Adipocyte (in vitro differentiated cells): ENCODE measurements at regions not wholly inside any gene's neighbourhood (a gene's known extent, or its start where the extent isn't known, plus 50 kb on each side); places are given as distances from the start of the nearest gene placed in this dataset.

Experiments
- DNase-seq: peaks from one replicate; pipeline ENCODE4 v3.0.0-alpha.2; 2015; ENCODE audit warnings: low read depth
- H3K27me3 ChIP-seq: replicated peaks from 2 replicates; pipeline ENCODE4 v1.7.0; 2013; ENCODE audit warnings: mild to moderate bottlenecking, low read length, moderate library complexity; ENCODE audit not compliant: control insufficient read depth, insufficient read depth
- H3K36me3 ChIP-seq: 2 replicates; pipeline ENCODE4 v1.7.0; 2013; ENCODE audit warnings: low read length, mild to moderate bottlenecking, moderate library complexity; ENCODE audit not compliant: control insufficient read depth, insufficient read depth, severe bottlenecking
- H3K4me1 ChIP-seq: 2 replicates; pipeline ENCODE4 v1.7.0; 2013; ENCODE audit warnings: mild to moderate bottlenecking, low read length, moderate library complexity; ENCODE audit not compliant: control insufficient read depth, insufficient read depth
- H3K4me3 ChIP-seq: 2 replicates; pipeline ENCODE4 v1.7.0; 2013; ENCODE audit warnings: mild to moderate bottlenecking, low read length, moderate library complexity
- H3K9ac ChIP-seq: 2 replicates; pipeline ENCODE4 v1.7.0; 2013; ENCODE audit warnings: mild to moderate bottlenecking, low read length, moderate library complexity
- H3K9me3 ChIP-seq: 2 replicates; pipeline ENCODE4 v1.7.0; 2013; ENCODE audit warnings: mild to moderate bottlenecking, low read length, moderate library complexity; ENCODE audit not compliant: control insufficient read depth

GRCh38 chr9:13588151-13589033 is 308.9 kb upstream of the MPDZ start:
- no peak overlapping the region for H3K9ac ChIP-seq
- no peaks in the 10 kb centered on the region for H3K27me3 ChIP-seq
- H3K4me3 ChIP-seq: no peak overlapping the region
- H3K36me3 ChIP-seq: no peaks in the 10 kb centered on the region
- H3K4me1 ChIP-seq: peaks cover 6% of the 10 kb centered on the region
- DNase-seq: no peak
- no peaks in the 10 kb centered on the region for H3K9me3 ChIP-seq

- no peak overlapping the region for H3K4me3 ChIP-seq
- no peak overlapping the region for H3K9ac ChIP-seq
Measured at GRCh38 chr9:13587571-13587970, 308.1 kb upstream of the MPDZ start.

GRCh38 chr9:13586587-13587374 is 307.3 kb upstream of the MPDZ start:
- no peaks in the 10 kb centered on the region for H3K9me3 ChIP-seq
- no peaks in the 10 kb centered on the region for H3K27me3 ChIP-seq
- peaks cover 6% of the 10 kb centered on the region for H3K4me1 ChIP-seq
- H3K4me3 ChIP-seq: no peak overlapping the region
- no peak overlapping the region for H3K9ac ChIP-seq
- no peak for DNase-seq
- H3K36me3 ChIP-seq: no peaks in the 10 kb centered on the region

More at GRCh38 chr9:13587571-13587970, 308.1 kb upstream of the MPDZ start:
- no peak for DNase-seq
- Histone ChIP-seq H3K4me1 (peaks cover 6% of the 10 kb centered on the region), H3K27me3 (no peaks in the 10 kb centered on the region), H3K9me3 (no peaks in the 10 kb centered on the region), H3K36me3 (no peaks in the 10 kb centered on the region)

- no peak for DNase-seq
- H3K9me3 ChIP-seq: no peaks in the 10 kb centered on the region
- no peaks in the 10 kb centered on the region for H3K36me3 ChIP-seq
- no peaks in the 10 kb centered on the region for H3K4me1 ChIP-seq
- no peaks in the 10 kb centered on the region for H3K27me3 ChIP-seq
- no peak overlapping the region for H3K9ac ChIP-seq
- H3K4me3 ChIP-seq: no peak overlapping the region
Measured at GRCh38 chr9:13580760-13581159, 301.3 kb upstream of the MPDZ start.

- no peaks in the 10 kb centered on the region for H3K27me3 ChIP-seq
- no peaks in the 10 kb centered on the region for H3K4me1 ChIP-seq
- H3K36me3 ChIP-seq: no peaks in the 10 kb centered on the region
Measured at GRCh38 chr9:13580131-13580530, 300.6 kb upstream of the MPDZ start.

GRCh38 chr9:13576101-13576500 is 296.6 kb upstream of the MPDZ start:
- H3K4me3 ChIP-seq: no peak overlapping the region
- no peaks in the 10 kb centered on the region for H3K4me1 ChIP-seq
- no peak overlapping the region for H3K9ac ChIP-seq
- DNase-seq: no peak
- H3K9me3 ChIP-seq: no peaks in the 10 kb centered on the region
- H3K27me3 ChIP-seq: no peaks in the 10 kb centered on the region
- H3K36me3 ChIP-seq: no peaks in the 10 kb centered on the region

More at GRCh38 chr9:13580131-13580530, 300.6 kb upstream of the MPDZ start:
- H3K4me3 ChIP-seq: no peak overlapping the region
- no peak for DNase-seq
- no peak overlapping the region for H3K9ac ChIP-seq
- no peaks in the 10 kb centered on the region for H3K9me3 ChIP-seq

GRCh38 chr9:13575558-13575957 is 296.1 kb upstream of the MPDZ start:
- Histone ChIP-seq H3K36me3 (no peaks in the 10 kb centered on the region), H3K27me3 (no peaks in the 10 kb centered on the region), H3K4me1 (peaks cover 4% of the 10 kb centered on the region), H3K4me3 (no peak overlapping the region), H3K9ac (no peak overlapping the region), H3K9me3 (no peaks in the 10 kb centered on the region)
- no peak for DNase-seq

- H3K9ac ChIP-seq: no peak overlapping the region
- peaks cover 32% of the 10 kb centered on the region for H3K4me1 ChIP-seq
- H3K27me3 ChIP-seq: no peaks in the 10 kb centered on the region
- H3K36me3 ChIP-seq: no peaks in the 10 kb centered on the region
- no peaks in the 10 kb centered on the region for H3K9me3 ChIP-seq
- peak overlapping the region; percentile 32 for H3K4me3 ChIP-seq
- peak; percentile 33 for DNase-seq
Measured at GRCh38 chr9:13570068-13570974, 290.8 kb upstream of the MPDZ start.

GRCh38 chr9:13569602-13570067 is 290.1 kb upstream of the MPDZ start:
- Histone ChIP-seq H3K4me1 (peaks cover 32% of the 10 kb centered on the region), H3K9me3 (no peaks in the 10 kb centered on the region), H3K27me3 (no peaks in the 10 kb centered on the region), H3K36me3 (no peaks in the 10 kb centered on the region), H3K4me3 (peak overlapping the region; percentile 32), H3K9ac (no peak overlapping the region)
- DNase-seq: no peak

GRCh38 chr9:13568841-13569601 is 289.5 kb upstream of the MPDZ start:
- no peaks in the 10 kb centered on the region for H3K27me3 ChIP-seq
- H3K36me3 ChIP-seq: no peaks in the 10 kb centered on the region
- H3K9ac ChIP-seq: peak overlapping the region; percentile 61
- H3K4me3 ChIP-seq: peak overlapping the region; percentile 67
- DNase-seq: peak; percentile 6
- peaks cover 32% of the 10 kb centered on the region for H3K4me1 ChIP-seq
- H3K9me3 ChIP-seq: no peaks in the 10 kb centered on the region
